Type B pancreatic cell (in vitro differentiated cells): ENCODE measurements at regions not wholly inside any gene's neighbourhood (a gene's known extent, or its start where the extent isn't known, plus 50 kb on each side); places are given as distances from the start of the nearest gene placed in this dataset.
"Not testable (repeated sequence)": the region's sequence is repeated elsewhere in the genome, so short reads cannot be mapped to it uniquely, and the experiment has no call there.

ENCODE experiments used
- DNase-seq: peaks from one replicate; pipeline ENCODE4 v3.0.0; 2021; ENCODE audit warnings: mixed read lengths; ENCODE audit not compliant: unreplicated experiment; ENCODE audit errors: extremely low spot score
- H3K27ac Mint-ChIP-seq: 2 replicates; pipeline ENCODE4 v1.8.0; 2021; ENCODE audit warnings: mild to moderate bottlenecking, mixed read lengths
- H3K27me3 Mint-ChIP-seq: 2 replicates; pipeline ENCODE4 v1.8.0; 2021; ENCODE audit warnings: mixed read lengths
- H3K36me3 Mint-ChIP-seq: 2 replicates; pipeline ENCODE4 v1.8.0; 2021; ENCODE audit warnings: mixed read lengths
- H3K4me1 Mint-ChIP-seq: one replicate; pipeline ENCODE4 v1.8.0; 2021; ENCODE audit warnings: mixed read lengths; ENCODE audit not compliant: unreplicated experiment
- H3K4me3 Mint-ChIP-seq: 2 replicates; pipeline ENCODE4 v1.8.0; 2021; ENCODE audit warnings: mild to moderate bottlenecking, mixed read lengths
- H3K9me3 Mint-ChIP-seq: 2 replicates; pipeline ENCODE4 v1.8.0; 2021; ENCODE audit warnings: mixed read lengths
- CTCF ChIP-seq: fragments of 200-600 bp; sonication (generic); conservative IDR thresholded peaks from 2 replicates; pipeline ENCODE4 v1.5.0; 2021; ENCODE audit warnings: antibody characterized with exemption, mild to moderate bottlenecking

GRCh38 chr7:35900651-35901050 is 99.8 kb downstream of the SEPTIN7 start:
- Mint-ChIP-seq H3K27me3 (no peaks in the 10 kb centered on the region), H3K9me3 (no peaks in the 10 kb centered on the region), H3K27ac (no peak overlapping the region), H3K4me3 (no peak overlapping the region), H3K4me1 (no peaks in the 10 kb centered on the region), H3K36me3 (peaks cover 13% of the 10 kb centered on the region)
- TF ChIP-seq CTCF: no peak
- no peak for DNase-seq

GRCh38 chr7:35905555-35905954 is 104.7 kb downstream of the SEPTIN7 start:
- Mint-ChIP-seq H3K4me3 (no peak overlapping the region), H3K9me3 (no peaks in the 10 kb centered on the region), H3K36me3 (peaks cover 2% of the 10 kb centered on the region), H3K27ac (no peak overlapping the region), H3K4me1 (peaks cover 3% of the 10 kb centered on the region), H3K27me3 (no peaks in the 10 kb centered on the region)
- DNase-seq: no peak
- no peak for TF ChIP-seq CTCF

GRCh38 chr7:35906191-35906908 is 105.5 kb downstream of the SEPTIN7 start:
- H3K4me3 Mint-ChIP-seq: no peak overlapping the region
- peak; percentile 94 for TF ChIP-seq CTCF
- H3K27me3 Mint-ChIP-seq: no peaks in the 10 kb centered on the region
- peaks cover 3% of the 10 kb centered on the region for H3K4me1 Mint-ChIP-seq
- H3K36me3 Mint-ChIP-seq: no peaks in the 10 kb centered on the region
- no peak for DNase-seq
- H3K27ac Mint-ChIP-seq: peak overlapping the region; percentile 46
- no peaks in the 10 kb centered on the region for H3K9me3 Mint-ChIP-seq

GRCh38 chr7:35908331-35909216 is 107.7 kb downstream of the SEPTIN7 start:
- Mint-ChIP-seq H3K4me1 (peaks cover 3% of the 10 kb centered on the region), H3K36me3 (no peaks in the 10 kb centered on the region), H3K27me3 (no peaks in the 10 kb centered on the region), H3K9me3 (no peaks in the 10 kb centered on the region), H3K27ac (no peak overlapping the region), H3K4me3 (no peak overlapping the region)
- DNase-seq: no peak
- TF ChIP-seq CTCF: no peak

GRCh38 chr7:35909870-35910357 is 109.1 kb downstream of the SEPTIN7 start:
- no peak for TF ChIP-seq CTCF
- H3K9me3 Mint-ChIP-seq: no peaks in the 10 kb centered on the region

GRCh38 chr7:35910621-35911020 is 109.8 kb downstream of the SEPTIN7 start:
- not testable (repeated sequence) for H3K4me3 Mint-ChIP-seq, DNase-seq, H3K27ac Mint-ChIP-seq, H3K4me1 Mint-ChIP-seq, H3K27me3 Mint-ChIP-seq, H3K9me3 Mint-ChIP-seq, H3K36me3 Mint-ChIP-seq

More at GRCh38 chr7:35909870-35910357, 109.1 kb downstream of the SEPTIN7 start:
- peaks cover 3% of the 10 kb centered on the region for H3K4me1 Mint-ChIP-seq
- no peaks in the 10 kb centered on the region for H3K27me3 Mint-ChIP-seq
- no peaks in the 10 kb centered on the region for H3K36me3 Mint-ChIP-seq
- H3K4me3 Mint-ChIP-seq: no peak overlapping the region
- no peak overlapping the region for H3K27ac Mint-ChIP-seq
- no peak for DNase-seq

- H3K36me3 Mint-ChIP-seq, DNase-seq, H3K27ac Mint-ChIP-seq, H3K27me3 Mint-ChIP-seq, H3K4me1 Mint-ChIP-seq, H3K9me3 Mint-ChIP-seq, H3K4me3 Mint-ChIP-seq: not testable (repeated sequence)
Measured at GRCh38 chr7:35913350-35913749, 112.5 kb downstream of the SEPTIN7 start.

GRCh38 chr7:35914214-35914613 is 113.4 kb downstream of the SEPTIN7 start:
- not testable (repeated sequence) for H3K27ac Mint-ChIP-seq, H3K27me3 Mint-ChIP-seq, H3K36me3 Mint-ChIP-seq, H3K9me3 Mint-ChIP-seq, DNase-seq, H3K4me3 Mint-ChIP-seq, H3K4me1 Mint-ChIP-seq
